Anterior cingulate cortex (tissue), 58 donors: ENCODE measurements at regions not wholly inside any gene's neighbourhood (a gene's known extent, or its start where the extent isn't known, plus 50 kb on each side); places are given as distances from the start of the nearest gene placed in this dataset.
"Not testable (repeated sequence)": the region's sequence is repeated elsewhere in the genome, so short reads cannot be mapped to it uniquely, and the experiment has no call there.

Experiments used
- DNase-seq, 58 donors: peaks; one replicate each; lab custom pipeline; 2025; lab: John Stamatoyannopoulos, UW

DNA sequence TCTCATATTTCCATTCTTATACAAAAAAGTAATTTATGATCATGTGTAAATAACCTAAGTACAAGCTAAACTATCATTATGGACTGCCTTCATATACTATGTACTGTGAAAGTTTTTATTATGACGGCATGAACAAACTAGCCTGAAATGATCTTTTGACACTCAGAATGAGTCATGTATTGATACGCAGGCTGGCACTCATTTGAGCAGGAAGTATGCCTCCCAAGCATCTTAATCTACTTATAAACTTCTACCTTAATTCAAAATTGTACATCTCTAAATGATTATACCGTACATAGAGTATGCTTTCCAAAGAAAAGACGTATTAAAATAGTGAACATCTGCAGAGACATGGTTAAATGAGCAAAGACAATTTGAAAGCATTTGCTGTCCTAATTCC, 207.1 kb upstream of the SPOPL start:
- no peak for DNase-seq

DNA sequence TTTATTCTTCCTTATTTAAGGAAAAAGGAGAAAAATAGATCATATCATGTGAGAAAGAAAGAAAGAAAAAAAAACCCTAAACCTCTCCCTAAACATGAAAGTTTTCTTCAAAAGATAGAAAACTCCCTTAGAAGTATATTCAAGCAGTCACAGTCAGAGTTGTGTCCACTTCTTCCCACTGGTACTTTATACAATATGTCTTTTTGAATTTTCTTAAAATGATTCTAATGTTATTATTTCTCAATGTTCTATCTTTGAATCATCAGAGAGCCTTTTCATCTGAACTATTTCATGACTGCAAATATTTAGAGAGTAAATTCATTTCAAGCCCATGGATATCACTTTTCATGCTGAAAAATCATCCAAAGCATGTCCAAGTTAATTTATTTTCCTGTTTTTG, 205.2 kb upstream of the SPOPL start:
- DNase-seq = no peak

DNA sequence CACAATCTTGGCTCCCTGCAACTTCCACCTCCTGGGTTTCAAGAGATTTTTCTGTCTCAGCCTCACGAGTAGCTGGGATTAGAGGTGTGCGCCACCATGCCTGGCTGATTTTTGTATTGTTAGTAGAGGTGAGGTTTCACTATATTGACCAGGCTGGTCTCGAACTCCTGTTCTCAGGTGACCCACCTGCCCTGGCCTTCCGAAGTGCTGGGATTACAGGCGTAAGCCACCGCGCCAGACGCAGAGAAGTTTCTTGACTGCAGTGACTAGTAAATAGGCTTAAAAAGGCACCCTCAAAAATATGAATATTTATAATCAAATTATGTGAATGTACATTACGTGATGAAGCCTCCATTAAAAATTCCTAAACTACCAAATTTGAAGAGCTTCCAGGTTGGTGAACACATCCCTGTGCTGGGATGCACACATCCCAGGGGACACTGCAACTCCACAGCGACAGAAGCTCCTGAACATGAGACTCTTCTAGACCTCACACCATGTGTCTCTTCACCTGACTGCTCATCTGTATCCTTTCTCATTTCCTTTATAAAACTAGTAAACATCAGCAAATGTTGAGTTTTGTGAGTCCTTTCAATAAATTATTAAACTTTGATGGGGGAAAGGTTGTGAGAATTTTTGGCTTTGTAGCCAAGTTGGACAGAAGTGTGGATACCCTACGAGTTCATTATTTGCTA, 203.3 kb upstream of the SPOPL start:
- DNase-seq = no peak

DNA sequence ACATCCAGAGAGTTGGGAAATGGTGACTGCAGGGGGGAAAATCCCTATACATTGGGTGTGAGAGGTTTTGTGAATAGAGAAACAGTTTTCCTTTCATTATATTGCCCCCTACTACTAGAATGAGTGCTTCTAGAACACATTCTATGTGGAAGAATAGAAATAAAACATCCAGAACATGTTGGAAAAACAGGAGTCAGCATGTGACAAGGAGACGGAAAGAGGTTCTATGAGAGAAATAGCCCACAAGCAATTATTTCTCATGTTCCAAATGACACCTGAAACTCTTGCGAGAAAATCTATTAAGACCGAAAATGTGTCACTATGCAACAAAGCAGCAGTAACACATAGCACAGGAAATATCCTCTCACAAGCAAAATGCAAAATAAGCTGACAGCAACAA, 202.7 kb upstream of the SPOPL start:
- no peak for DNase-seq

DNA sequence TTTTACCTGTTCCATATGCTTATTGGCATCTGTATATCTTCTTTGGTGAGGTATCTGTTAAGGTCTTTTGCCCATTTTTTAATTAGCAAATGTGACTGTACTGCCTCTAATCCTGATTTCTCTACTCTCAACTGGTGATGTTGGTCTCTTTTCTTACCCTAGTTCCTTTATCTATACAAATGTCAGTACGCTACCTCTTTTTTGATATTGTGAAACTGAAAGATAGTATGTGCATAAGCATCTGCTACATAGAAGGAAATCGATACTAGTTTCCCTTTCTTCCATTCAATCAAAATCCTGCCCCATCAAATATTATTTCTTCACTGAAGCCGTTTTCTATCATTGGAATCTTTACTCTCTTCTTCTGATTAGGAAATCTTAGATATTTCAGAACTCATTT, 194.9 kb upstream of the SPOPL start:
- no peak for DNase-seq

DNA sequence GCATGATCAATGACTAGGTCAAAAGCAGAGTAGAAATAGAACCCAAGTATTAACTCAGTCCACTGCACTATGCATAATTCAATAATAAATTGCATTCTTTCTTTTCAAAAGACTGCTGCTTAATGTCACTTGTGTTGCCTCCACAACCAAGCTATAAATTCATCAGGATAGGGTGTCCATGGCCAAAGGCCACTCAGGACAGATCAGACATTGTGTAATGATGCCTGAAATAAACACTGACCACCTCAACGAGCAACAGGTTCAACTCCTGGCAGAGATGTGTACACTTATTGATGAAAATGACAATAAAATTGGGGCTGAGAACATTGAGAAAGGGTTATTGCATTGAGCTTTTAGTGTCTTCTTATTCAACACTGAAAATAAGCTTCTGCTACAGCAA, 194.5 kb upstream of the SPOPL start:
- DNase-seq = no peak

DNA sequence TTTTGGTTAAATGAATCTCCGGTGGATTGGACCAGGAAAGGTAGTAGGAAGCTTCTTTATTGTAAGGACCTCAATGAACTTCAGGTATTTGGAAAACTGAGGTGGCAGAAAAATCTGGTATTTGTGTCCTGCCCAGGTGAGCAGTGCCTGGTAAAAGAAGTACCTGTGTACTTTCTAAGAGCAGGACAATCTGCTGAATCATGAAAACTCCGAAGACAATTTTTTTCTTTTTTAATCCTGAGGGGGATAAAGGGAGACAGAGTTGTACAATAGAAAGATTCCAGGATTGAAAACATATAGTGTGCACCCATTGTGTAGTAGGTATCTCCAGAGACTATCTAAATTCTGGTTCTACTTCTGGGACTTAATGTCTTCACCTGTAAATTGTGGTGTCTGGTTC, 191.8 kb upstream of the SPOPL start:
- DNase-seq = no peak

DNA sequence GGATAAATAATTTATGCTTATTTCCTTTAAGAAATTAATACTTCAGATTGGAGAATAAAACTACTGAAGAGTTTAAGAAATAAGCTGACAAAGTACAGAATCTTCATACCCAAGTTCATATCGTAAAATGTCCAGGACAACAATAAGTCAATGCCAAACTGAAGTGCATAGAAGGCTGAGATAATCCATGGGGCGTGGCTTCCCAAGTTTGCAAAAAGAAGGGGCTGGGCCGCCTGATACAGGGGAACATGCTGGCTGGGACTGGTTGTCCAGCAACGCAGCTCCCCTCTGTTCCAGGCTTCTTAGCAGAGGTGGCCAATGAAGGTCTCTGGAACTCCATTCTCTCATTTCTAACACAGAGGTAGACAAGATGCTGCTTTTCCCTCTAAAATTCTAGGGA, 189.5 kb upstream of the SPOPL start:
- no peak for DNase-seq

DNA sequence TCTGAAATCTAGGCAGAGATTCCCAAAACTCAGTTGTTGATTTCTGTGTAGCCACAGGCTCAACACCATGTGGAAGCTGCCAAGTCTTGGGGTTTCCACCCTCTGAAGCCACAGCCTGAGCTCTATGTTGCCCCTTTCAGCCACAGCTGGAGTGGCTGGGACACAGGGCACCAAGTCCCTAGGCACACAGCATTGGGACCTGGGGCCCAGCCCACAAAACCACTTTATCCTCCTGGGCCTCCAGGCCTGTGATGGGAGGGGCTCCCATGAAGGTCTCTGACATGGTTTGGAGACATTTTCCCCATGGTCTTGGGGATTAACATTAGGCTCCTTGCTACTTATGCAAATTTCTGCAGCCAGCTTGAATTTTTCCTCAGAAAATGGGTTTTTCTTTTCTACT, 186.0 kb upstream of the SPOPL start:
- DNase-seq = not testable (repeated sequence)

DNA sequence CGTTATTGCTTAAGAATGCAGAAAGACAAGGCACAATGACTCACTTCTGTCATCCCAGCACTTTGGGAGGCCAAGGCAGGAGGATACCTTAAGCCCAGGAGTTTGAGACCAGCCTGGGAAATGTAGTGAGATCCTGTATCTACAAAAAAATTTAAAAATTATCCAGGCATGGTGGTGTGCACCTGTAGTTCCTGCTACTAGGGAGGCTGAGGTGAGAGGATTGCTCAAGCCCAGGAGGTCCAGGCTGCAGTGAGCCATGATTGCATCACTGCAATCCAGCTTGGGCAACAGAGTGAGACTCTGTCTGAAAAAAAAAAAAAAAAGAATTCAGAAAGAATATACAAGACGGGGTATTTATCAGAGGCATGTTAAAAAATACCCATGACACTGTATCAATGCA, 182.0 kb upstream of the SPOPL start:
- no peak for DNase-seq

DNA sequence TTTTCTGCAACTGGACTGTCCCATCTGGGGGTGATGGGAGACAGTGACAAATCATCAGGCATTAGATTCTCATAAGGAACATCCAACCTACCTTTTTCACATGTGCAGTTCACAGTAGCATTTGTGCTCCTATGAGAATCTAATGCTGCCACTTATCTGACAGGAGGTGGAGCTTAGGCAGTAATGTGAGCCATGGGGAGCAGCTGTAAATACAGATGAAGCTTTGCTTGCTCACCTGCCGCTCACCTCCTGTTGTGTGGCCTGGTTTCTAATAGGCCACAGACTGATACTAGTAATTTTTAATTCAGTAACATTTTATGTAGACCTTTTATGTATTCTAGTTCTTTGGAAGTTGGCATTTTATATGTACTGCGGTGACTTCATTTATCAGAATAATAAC, 180.1 kb upstream of the SPOPL start:
- DNase-seq = no peak

DNA sequence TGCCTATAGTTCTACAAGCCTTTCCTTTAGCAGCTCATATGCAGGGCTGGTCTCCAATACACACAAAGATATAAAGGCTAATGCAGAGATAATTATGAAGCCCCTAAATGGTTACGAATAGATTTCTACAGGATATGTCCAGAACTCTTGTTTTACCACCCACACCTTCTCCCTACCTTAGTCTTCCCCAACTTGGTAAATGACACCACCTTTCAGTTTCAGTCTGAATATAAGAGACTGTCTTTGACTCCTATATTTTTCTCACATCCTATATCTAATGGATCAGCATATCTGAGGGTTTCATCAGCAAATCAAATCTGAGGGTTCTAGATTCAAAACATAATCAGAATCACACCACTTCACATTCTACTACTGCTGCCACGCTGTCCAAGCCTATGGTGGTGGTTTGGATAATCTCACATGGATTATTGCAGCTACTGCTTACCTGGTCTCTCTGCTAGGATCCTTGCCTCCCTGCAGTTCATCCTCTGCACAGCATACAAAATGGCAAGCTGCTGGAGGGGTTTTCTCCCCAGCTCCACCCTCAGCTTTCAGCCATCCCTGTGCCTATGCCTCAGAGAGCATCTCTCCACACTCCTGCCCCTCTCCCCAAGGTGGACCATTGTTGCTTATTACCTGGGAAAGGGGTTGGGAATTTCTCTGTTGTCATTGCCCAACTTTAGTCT, 178.0 kb upstream of the SPOPL start:
- no peak for DNase-seq

DNA sequence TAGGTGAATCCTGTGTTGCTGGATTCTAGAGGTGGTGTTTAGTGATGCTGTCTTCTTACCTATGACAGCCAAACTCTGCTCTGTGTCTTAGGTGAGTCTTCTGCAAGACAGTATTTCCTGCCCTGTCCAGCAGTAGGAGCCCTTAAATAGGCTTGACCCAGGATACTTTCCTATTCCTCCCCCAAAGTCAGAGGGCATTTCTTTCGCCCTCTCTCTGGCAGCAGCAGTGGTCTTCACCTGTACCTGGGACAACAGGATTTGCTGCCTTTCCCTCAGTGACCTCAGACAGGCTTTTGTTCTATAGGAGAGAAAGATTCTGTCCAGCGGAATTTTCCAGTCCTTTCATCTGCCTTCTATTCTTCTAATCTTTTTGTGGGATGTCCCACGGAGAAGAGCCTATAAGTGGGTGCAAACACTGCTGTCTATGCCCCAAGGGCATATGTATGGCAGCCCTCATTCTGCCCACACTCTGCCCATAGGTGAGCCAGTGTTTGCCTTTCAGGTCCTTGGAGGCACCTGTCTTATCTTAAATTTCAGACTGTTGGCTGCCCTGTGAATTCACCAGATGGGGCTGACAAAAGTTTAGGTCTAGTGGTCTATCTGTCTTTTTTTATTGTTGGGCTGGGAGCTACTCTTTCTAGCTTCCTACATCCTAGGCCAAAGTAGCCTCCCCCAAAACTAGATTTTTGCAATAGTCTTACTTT, 177.3 kb upstream of the SPOPL start:
- DNase-seq = no peak

DNA sequence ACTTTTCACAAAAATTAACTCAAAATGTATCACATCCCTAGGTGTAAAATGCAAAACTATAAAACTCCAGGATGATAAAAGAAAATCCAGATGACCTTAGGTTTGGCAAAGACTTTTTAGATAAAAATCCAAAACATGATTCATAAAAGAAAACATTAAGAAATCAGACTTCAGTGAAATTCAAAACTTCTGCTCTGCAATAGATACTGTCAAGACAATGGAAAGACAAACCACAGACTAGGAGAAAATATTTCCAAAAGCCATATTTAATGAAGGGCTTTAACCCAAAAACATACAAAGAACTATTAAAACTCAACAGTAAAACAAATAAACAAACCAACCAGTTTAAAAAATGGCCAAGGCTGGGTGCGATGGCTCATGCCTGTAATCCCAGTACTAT, 173.6 kb upstream of the SPOPL start:
- DNase-seq = no peak

DNA sequence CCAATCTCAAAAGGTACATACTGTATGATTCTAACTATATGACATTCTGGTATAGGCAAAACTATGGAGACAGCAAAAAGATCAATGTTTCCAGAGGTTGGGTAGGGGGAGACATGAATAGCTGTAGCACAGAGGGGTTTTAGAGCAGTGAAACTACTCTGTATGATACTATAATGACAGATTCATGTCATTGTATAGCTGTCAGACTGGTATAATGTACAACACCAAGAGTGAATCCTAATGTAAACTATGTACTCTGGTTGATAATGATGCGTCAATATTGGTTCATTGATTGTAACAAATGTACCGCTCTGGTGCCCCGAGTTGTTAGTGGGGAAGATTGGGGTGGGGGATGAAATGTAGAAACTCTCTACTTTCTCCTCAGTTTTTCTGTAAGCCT, 172.4 kb upstream of the SPOPL start:
- no peak for DNase-seq

DNA sequence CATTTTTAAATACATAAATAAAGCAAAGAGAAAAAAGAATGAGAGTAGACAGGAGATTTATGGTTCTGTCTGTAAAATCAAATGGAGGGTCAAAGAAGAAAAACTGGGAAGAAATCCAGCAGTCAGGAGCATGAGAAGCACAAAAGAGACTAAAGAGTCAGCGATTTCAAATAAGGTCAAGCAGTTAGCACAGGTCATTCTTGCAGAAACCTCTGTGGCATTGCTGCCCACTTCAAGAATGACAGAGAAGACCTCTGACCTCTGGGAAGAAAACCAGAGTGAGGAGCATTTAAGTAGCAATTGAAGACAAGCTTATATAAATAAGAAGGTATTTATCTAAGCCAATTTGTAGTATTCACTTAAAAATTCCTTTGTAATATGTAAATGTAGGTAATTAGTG, 172.0 kb upstream of the SPOPL start:
- DNase-seq = no peak

DNA sequence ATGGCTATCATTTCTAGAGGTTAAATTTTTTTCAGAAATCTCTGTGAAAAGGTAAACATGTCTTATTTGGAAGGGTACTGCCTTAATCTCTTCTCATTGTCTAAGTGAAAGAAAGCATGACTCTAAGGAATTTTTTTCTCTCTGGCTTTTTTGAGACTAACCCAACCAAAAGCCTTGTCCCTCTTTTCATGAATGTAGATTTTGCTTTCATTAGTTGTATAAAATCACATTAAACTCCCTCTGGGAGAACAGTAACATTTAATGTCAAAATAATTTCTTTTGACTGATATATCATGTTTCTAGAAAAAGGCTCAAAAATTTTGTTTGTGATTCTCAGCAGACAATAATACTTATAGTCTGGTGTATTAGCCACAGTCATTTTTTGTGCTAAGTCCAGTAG, 168.4 kb upstream of the SPOPL start:
- no peak for DNase-seq

DNA sequence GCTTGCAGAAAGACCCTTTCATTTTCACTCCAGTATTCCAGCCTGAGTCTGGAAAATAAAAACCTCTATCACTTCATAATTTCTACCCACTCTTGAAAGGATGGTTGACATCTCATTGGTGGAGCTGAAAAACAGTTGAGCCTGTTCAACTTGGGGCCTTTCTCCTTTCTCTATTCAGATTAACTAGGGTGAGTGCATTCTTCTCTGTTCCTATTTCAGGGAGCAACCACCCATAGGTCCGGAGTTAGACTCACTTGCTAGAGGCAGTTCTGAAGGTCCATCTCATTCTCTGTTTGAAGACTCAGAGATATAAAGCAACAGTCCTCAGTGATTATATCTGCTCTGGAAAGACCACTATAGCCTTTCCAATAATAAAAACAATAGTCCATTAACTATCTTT, 167.9 kb upstream of the SPOPL start:
- no peak for DNase-seq

DNA sequence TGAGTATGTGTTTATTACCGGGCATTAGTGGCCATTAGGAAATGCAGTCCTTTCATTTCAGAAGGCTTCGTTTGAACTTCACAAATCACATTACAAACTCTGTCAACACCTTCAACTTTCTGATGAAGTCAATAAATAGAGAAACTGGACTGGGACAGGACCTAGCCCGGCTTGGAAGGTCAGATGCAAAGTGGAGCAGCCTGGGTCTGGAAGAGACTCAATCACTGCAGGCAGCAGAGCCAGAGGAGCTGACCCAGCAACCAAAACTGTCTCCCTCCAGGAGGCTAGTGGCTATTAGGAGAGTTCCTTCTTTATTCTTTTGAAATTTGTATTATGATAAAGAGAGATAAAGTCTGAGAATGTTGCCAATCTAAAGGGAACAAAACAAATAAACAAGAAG, 167.2 kb upstream of the SPOPL start:
- DNase-seq = no peak

DNA sequence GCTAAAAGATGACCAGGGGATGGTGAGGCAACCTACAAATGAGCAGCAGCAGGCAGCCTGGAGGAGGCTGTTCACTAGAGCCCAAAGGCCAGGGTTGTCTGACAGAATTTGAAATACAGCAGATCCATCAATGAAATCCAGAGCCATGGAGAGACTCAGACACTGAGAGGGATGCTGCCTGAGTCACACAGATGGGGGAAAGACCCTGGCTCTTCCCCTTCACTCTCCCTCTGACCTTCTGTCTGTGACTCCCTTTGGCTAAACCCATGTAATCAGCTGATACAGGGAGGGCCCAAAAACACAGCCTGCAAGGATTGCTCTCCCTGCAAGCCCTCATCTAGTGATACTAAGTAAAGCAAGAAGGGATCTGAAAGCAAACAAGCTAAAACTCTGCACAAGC, 166.5 kb upstream of the SPOPL start:
- DNase-seq = no peak

DNA sequence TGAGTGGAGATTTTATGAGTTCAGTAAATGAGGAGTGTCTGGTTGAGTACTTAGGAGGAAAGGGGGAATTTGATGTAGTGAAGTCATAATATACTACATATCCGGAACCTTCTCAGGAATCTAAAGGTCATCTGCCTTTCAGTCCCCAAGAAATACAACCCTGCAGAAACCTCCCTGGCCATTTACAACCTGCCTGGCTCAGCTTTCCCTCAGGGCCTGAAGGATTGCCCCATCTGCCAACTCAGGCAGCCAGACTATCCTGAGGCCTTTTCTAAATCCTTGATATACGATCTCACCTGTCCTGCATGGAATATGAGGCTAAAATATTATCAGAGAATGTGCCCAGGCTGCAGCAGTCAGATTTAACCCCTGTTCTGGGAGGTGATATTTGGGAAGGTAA, 165.4 kb upstream of the SPOPL start:
- no peak for DNase-seq

DNA sequence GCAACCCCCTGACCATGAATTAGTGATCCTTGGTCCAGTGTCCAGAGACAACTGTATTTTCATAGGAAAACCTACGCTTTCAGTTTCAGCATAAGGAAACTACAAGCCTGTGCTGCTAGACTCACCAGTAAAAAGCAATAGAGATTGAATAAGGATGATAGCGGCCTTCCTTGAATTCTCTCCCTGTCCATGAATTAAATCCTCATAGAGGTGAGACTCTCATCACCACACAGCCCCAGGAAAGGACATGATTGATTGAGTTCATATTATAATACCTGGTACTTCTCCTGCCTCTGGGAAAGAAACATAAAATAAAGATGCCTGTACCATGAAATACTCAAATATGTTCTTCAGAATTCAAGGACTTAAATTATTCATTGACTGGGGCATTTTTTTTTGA, 146.3 kb upstream of the SPOPL start:
- DNase-seq = no peak
